Panc1 (cell line): ENCODE measurements at regions not wholly inside any gene's neighbourhood (a gene's known extent, or its start where the extent isn't known, plus 50 kb on each side); places are given as distances from the start of the nearest gene placed in this dataset.

Experiments
- ATAC-seq: fragments of 200-7000 bp; cut with Tn5 transposase; 2 replicates; pipeline ENCODE4 v1.9.1; 2020; ENCODE audit warnings: mild to moderate bottlenecking, moderate library complexity
- BruUV-seq: library from RNA; stranded (reverse); fragments of 400-500 nt; replicated peaks from 2 replicates; lab custom pipeline; 2021; lab: Mats Ljungman, UMichigan
- CTCF ChIA-PET: fragments of 300-600 bp; sonication (Branson Sonifier 250); formaldehyde crosslinking; loops from one replicate; lab custom pipeline; 2022; ENCODE audit warnings: antibody characterized with exemption; lab: Charles Lee
- POLR2A ChIA-PET: fragments of 300-600 bp; sonication (Branson Sonifier 250); formaldehyde crosslinking; loops from one replicate; lab custom pipeline; 2022; ENCODE audit warnings: antibody characterized with exemption; lab: Charles Lee
- DNase-seq: peaks from one replicate; pipeline ENCODE4 v3.0.0-alpha.2; 2010; ENCODE audit warnings: low read depth, low spot score
- H3K27ac ChIP-seq: 2 replicates; pipeline ENCODE4 v1.5.1; 2011; ENCODE audit warnings: mild to moderate bottlenecking, low read length, inconsistent platforms
- H3K27me3 ChIP-seq: fragments of 200-500 bp; sonication (Bioruptor generic); 2 replicates; pipeline ENCODE4 v1.6.0; 2014; ENCODE audit warnings: low read length, inconsistent platforms; ENCODE audit not compliant: control insufficient read depth, insufficient read depth
- H3K36me3 ChIP-seq: fragments of 200-500 bp; sonication (Bioruptor generic); 2 replicates; pipeline ENCODE4 v1.5.1; 2014; ENCODE audit warnings: inconsistent platforms, mild to moderate bottlenecking, low read length, moderate library complexity; ENCODE audit not compliant: control insufficient read depth, insufficient read depth
- H3K4me1 ChIP-seq: 2 replicates; pipeline ENCODE4 v1.5.1; 2011; ENCODE audit warnings: inconsistent platforms, mild to moderate bottlenecking, low read length, moderate library complexity; ENCODE audit not compliant: control insufficient read depth, insufficient read depth
- H3K4me3 ChIP-seq, 2 experiments: 2 replicates each; pipeline ENCODE4 v1.5.1; 2011 to 2012; ENCODE audit warnings: low read depth in 2 of 2, low read length in 2 of 2, mild to moderate bottlenecking in 2 of 2, inconsistent platforms in 1 of 2, moderate library complexity in 1 of 2
- H3K9me3 ChIP-seq: fragments of 200-500 bp; sonication (Bioruptor generic); 2 replicates; pipeline ENCODE4 v1.5.1; 2014; ENCODE audit warnings: low read depth, mild to moderate bottlenecking, inconsistent platforms, low read length, moderate library complexity; ENCODE audit not compliant: control insufficient read depth, insufficient read depth
- POLR2AphosphoS5 ChIP-seq: IDR thresholded peaks from 2 replicates; pipeline ENCODE4 v1.6.1; 2012; ENCODE audit warnings: mild to moderate bottlenecking, low read depth, low read length, moderate library complexity
- SIN3A ChIP-seq: IDR thresholded peaks from 2 replicates; pipeline ENCODE4 v1.6.1; 2012; ENCODE audit warnings: low read depth, mild to moderate bottlenecking, low read length, moderate library complexity, borderline replicate concordance; ENCODE audit not compliant: insufficient read depth
- TCF7L2 ChIP-seq: IDR thresholded peaks from 2 replicates; pipeline ENCODE4 v1.6.1; 2011; ENCODE audit warnings: mild to moderate bottlenecking, low read depth, low read length, inconsistent platforms
- in situ Hi-C: cut with HindIII; loops from 2 replicates; pipeline ENCODE4 v1.10.0; 2016; ENCODE audit warnings: low sequenced_read_pairs, low pct_unique_long_range_greater_than_20kb
- intact Hi-C: fragments of 100-400 bp; cut with micrococcal nuclease; formaldehyde crosslinking; loops from one replicate; pipeline ENCODE4 v1.10.0; 2022; ENCODE audit not compliant: unreplicated experiment
- TF ChIP-seq, protein P1 (sequence below), 2 experiments: IDR thresholded peaks; 2 replicates each; pipeline ENCODE4 v1.6.1; 2011 to 2012; ENCODE audit warnings: low read depth in 2 of 2, control low read depth in 1 of 2, low read length in 1 of 2, mild to moderate bottlenecking in 1 of 2, moderate library complexity in 1 of 2; ENCODE audit not compliant: insufficient read depth in 1 of 2
- TF ChIP-seq, protein P2 (sequence below): fragments of 450-650 bp; IDR thresholded peaks from 2 replicates; pipeline ENCODE4 v1.5.1; 2017; ENCODE audit warnings: mild to moderate bottlenecking

- TF ChIP-seq, protein P1, sequence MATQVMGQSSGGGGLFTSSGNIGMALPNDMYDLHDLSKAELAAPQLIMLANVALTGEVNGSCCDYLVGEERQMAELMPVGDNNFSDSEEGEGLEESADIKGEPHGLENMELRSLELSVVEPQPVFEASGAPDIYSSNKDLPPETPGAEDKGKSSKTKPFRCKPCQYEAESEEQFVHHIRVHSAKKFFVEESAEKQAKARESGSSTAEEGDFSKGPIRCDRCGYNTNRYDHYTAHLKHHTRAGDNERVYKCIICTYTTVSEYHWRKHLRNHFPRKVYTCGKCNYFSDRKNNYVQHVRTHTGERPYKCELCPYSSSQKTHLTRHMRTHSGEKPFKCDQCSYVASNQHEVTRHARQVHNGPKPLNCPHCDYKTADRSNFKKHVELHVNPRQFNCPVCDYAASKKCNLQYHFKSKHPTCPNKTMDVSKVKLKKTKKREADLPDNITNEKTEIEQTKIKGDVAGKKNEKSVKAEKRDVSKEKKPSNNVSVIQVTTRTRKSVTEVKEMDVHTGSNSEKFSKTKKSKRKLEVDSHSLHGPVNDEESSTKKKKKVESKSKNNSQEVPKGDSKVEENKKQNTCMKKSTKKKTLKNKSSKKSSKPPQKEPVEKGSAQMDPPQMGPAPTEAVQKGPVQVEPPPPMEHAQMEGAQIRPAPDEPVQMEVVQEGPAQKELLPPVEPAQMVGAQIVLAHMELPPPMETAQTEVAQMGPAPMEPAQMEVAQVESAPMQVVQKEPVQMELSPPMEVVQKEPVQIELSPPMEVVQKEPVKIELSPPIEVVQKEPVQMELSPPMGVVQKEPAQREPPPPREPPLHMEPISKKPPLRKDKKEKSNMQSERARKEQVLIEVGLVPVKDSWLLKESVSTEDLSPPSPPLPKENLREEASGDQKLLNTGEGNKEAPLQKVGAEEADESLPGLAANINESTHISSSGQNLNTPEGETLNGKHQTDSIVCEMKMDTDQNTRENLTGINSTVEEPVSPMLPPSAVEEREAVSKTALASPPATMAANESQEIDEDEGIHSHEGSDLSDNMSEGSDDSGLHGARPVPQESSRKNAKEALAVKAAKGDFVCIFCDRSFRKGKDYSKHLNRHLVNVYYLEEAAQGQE (IDR thresholded peaks at IDR 0.05; ENCODE audit: insufficient read depth in 1 of 2, low read depth in 2 of 2, low read length in 1 of 2): no peak
- TF ChIP-seq POLR2AphosphoS5: no peak
- no peak for TF ChIP-seq SIN3A
- no peak for TF ChIP-seq TCF7L2
- TF ChIP-seq, protein P2, sequence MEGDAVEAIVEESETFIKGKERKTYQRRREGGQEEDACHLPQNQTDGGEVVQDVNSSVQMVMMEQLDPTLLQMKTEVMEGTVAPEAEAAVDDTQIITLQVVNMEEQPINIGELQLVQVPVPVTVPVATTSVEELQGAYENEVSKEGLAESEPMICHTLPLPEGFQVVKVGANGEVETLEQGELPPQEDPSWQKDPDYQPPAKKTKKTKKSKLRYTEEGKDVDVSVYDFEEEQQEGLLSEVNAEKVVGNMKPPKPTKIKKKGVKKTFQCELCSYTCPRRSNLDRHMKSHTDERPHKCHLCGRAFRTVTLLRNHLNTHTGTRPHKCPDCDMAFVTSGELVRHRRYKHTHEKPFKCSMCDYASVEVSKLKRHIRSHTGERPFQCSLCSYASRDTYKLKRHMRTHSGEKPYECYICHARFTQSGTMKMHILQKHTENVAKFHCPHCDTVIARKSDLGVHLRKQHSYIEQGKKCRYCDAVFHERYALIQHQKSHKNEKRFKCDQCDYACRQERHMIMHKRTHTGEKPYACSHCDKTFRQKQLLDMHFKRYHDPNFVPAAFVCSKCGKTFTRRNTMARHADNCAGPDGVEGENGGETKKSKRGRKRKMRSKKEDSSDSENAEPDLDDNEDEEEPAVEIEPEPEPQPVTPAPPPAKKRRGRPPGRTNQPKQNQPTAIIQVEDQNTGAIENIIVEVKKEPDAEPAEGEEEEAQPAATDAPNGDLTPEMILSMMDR: no peak
- H3K4me3 ChIP-seq: no peak overlapping the region
- H3K36me3 ChIP-seq: no peaks in the 10 kb centered on the region
- intact Hi-C loops (no loop called here), in situ Hi-C loops (no loop called here)
- BruUV-seq: no TSS peak
- CTCF ChIA-PET: no interaction called here
- H3K9me3 ChIP-seq: no peaks in the 10 kb centered on the region
- POLR2A ChIA-PET: no interaction called here
- H3K4me1 ChIP-seq: no peaks in the 10 kb centered on the region
- H3K27me3 ChIP-seq: no peaks in the 10 kb centered on the region
- ATAC-seq (no peak), DNase-seq (no peak)
- H3K27ac ChIP-seq: no peak overlapping the region
Measured at GRCh38 chr7:125257617-125258016, 328.0 kb upstream of the POT1 start.

DNA sequence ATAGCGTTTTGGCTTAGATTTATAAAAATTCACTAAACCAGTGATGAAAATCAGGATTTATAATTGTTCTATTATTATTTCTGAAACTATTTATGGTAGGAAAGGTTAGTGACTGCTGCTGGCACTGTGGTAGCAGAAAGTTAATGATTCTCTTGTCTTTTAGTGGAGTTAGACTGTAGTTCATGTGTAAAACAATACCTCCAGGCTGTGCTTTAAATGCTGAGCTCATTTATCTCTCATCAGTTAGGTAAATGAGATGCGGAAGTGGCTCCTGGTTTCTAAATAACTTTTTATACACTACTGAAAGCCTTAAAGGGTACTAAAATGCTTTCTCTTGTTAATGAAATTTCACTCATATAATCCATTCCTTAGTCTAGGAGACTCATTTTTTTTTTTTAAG, 326.8 kb upstream of the POT1 start:
- Histone ChIP-seq H3K9me3 (no peaks in the 10 kb centered on the region), H3K27me3 (no peaks in the 10 kb centered on the region), H3K27ac (no peak overlapping the region), H3K4me3 (no peak overlapping the region), H3K36me3 (no peaks in the 10 kb centered on the region), H3K4me1 (no peaks in the 10 kb centered on the region)
- BruUV-seq: no TSS peak
- in situ Hi-C loops (no loop called here), intact Hi-C loops (no loop called here)
- CTCF ChIA-PET: no interaction called here
- TF ChIP-seq POLR2AphosphoS5 (no peak), SIN3A (no peak), TCF7L2 (no peak)
- TF ChIP-seq, protein P2: no peak
- TF ChIP-seq, protein P1 (IDR thresholded peaks at IDR 0.05; ENCODE audit: insufficient read depth in 1 of 2, low read depth in 2 of 2, low read length in 1 of 2): no peak
- POLR2A ChIA-PET: no interaction called here
- ATAC-seq (no peak), DNase-seq (no peak)
